GM19455 (cell line): ENCODE measurements at regions not wholly inside any gene's neighbourhood (a gene's known extent, or its start where the extent isn't known, plus 50 kb on each side); places are given as distances from the start of the nearest gene placed in this dataset.

Experiments
- ATAC-seq: cut with Tn5 transposase; IDR thresholded peaks from one replicate; pipeline ENCODE4 v1.9.1; 2021; ENCODE audit not compliant: unreplicated experiment

GRCh38 chr5:35436400-35437057 lies 181.1 kb upstream of the SPEF2 start:
- no peak for ATAC-seq

GRCh38 chr5:35430381-35431162 lies 187.1 kb upstream of the SPEF2 start:
- ATAC-seq = no peak

DNA sequence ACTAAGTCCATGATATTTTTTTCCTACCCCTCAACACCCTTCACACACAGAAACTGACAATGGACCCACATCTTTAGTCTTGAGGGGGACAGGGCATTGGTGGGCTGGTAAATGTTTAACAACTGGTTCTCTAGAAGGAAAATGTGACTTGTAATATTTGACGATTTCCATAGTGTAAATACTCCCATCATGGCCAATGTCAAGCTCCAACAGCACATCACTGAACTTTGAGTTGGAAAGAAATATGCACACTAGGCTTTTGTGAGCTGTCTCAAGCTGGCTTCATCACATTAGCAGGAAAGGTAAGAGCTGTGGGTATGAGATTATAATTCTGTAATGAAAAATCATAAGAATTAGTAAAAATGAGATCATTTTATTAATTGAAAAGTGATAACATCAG lies 189.9 kb upstream of the PRLR start:
- ATAC-seq = no peak

DNA sequence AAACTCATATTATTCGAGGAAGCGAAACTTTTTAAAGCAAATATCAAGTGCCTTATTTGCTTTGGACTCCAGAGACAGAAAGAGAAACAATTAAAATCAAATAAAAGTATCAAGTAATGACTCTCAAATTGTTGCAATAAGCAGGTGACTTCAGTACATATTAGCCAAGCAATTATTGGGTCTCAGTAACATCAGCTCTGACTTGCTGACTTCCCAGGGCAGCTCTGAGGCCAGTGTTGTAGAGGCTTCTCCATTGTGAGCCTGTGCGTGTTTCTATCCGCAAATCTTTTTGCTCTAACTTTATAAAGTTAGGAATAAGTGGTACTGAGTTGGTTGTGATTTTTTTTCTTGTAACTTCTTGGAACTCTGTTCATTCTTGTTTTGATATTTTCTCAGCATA lies 186.8 kb upstream of the PRLR start:
- ATAC-seq = no peak

DNA sequence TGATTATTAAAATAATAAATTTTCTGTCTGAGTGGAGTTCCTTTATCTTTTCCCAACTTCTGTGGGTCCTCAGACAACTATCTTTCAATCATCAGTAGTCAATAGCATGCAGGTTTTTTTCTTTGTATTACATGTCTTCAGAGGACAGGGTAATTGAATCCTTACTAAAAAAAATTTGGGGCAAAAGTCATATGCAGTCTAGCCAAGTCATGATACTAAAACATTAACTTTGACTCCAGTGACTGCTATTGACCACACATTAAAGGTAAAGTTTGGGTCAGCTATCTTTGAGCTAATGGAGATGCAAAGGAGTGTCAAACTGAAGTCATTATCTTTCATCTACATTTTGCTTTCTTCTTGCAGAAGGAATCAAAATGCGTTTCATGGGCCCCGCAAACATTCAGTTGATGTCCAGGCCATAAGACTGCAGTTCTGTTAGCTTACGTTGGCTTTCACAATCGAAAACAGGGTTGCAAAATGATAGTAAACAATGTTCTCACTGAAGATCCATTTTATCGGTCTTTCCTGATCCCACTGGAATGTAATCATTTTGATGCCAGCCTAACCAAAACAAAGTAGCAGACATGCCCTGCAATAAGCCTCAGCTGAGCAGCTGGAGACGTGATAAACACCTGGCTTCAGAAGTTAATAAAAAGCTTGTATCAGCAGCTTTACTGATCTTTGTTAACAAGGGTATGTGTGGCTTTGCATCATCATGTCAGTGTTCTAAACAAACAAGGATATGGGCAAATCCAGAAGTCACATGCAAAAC lies 186.1 kb upstream of the PRLR start:
- no peak for ATAC-seq

- no peak for ATAC-seq
These were observed 185.0 kb upstream of the PRLR start for GRCh38 chr5:35415309-35415708.

DNA sequence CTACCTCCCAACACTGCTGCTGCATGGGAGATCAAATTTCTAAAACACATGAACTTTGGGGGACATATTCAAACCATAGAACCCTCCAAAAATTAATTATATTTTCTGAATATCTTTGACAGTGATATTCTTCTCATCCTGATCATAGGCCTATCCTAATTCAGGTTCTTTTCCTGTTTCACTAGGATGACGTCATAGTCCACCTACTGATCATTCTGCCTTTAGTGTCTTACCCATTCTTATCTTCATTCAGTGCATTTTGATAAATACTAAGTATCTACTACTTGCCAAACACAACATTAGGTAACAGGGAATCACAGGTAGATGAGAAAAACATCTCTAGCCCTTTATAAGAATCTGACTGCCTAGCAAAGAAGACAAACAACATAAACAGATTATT lies 179.1 kb upstream of the PRLR start:
- no peak for ATAC-seq

- ATAC-seq = no peak
These were observed 177.9 kb upstream of the PRLR start for GRCh38 chr5:35408146-35408545.

DNA sequence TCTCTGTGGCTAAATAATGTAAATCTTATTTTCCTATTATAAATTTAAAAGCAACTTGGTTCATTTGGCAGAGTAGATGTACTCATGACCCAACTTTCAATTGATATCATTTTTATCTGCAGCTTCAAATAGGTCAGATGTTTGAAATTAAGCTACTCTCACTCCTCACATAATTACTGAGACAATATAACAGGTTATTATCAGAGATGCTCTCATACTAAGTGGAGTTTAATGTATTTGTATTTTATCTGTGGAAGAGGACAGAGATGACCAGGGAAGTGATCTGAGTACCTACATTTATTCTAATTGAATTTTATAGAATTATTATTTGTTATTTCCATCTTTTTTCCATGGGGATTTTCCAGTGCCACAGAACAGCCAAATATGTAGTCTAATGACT lies 177.4 kb upstream of the PRLR start:
- no peak for ATAC-seq

GRCh38 chr5:35405938-35406337 lies 175.7 kb upstream of the PRLR start:
- no peak for ATAC-seq

- no peak for ATAC-seq
These were observed 174.4 kb upstream of the PRLR start for GRCh38 chr5:35404701-35405100.

GRCh38 chr5:35393901-35394300 lies 163.6 kb upstream of the PRLR start:
- ATAC-seq = no peak

DNA sequence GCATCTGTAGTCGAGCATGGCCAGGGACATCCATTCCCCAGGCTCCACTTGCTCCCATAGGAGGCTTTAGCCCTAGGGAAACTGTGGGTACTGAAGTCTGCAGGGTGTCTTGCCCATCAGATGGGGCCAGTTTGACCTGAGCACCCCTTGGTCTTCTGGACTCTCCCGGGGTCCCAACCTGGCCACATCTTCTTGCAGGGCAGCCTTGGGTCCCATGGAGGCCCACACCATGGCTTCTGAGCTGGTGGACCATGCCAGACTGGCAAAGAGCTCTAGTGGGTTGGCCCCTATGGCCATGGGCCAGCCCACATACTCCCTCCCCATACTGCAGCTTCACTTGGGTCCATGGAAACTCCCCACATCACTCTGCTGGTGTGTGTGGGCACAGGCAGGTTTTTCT lies 154.4 kb upstream of the PRLR start:
- ATAC-seq = no peak

- no peak for ATAC-seq
These were observed 152.8 kb upstream of the PRLR start for GRCh38 chr5:35383041-35383440.

DNA sequence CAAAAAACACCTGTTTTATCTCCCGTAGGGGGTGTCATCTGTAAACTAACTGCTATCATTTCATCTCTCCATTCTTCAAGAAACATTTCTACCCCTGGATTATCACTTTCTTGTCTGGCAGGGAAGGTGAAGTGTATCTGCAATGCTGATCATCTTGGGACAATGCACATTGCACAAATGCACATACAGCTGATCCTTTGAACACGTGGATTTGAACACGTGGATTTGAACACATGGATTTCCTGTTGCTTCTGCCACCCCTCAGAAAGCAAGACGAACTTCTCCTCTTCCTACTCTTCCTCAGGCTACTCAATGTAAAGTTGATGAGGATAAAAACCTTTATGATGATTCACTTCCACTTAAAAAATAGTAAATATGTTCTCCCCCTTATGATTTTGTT lies 147.4 kb upstream of the PRLR start:
- no peak for ATAC-seq

DNA sequence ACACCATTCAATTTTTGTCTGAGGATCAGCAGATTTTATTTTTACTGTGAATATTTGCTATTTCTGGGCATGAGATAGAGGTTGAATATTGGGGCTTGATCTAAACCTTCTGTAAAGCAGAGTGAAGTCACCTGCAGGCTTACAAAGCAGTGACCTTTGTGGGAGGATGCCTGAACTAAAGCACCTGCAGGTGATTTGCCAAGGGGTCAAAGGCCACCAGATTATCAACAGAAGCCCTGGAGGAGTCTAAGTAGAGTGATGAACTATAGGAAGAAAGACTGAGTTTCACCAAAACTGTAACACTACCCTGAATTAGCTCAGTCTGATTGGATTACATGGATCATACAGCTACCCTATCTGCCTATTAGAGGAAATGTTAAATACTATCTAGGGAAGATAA lies 144.3 kb upstream of the PRLR start:
- no peak for ATAC-seq

- ATAC-seq = no peak
These were observed 143.0 kb upstream of the PRLR start for GRCh38 chr5:35373249-35373648.

DNA sequence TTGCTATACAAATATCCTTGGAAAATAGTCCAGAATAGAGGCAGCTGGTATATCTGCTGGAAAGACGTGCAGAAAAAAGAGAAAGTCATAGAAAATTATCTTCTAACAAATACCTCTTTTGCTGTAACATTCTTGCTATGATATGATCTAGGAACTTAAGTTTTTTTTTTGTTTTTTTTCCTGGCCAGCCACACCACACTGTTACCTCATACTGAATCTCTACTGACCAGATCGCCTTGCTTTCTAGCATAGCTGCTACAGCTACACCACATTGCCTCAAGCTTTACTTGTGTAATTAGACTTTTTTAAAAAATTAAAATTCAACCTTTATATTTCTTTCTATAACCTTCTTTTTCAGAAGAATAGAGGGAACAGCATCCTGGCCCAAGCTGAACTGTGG lies 142.2 kb upstream of the PRLR start:
- no peak for ATAC-seq

GRCh38 chr5:35371951-35372426 lies 141.7 kb upstream of the PRLR start:
- no peak for ATAC-seq

GRCh38 chr5:35370871-35371270 lies 140.6 kb upstream of the PRLR start:
- no peak for ATAC-seq

- no peak for ATAC-seq
These were observed 139.9 kb upstream of the PRLR start for GRCh38 chr5:35369965-35370790.
